GM12872 (cell line): ENCODE measurements at regions not wholly inside any gene's neighbourhood (a gene's known extent, or its start where the extent isn't known, plus 50 kb on each side); places are given as distances from the start of the nearest gene placed in this dataset.

Experiments used
- CTCF ChIP-seq: IDR thresholded peaks from 3 replicates; pipeline ENCODE4 v1.5.1; 2011; ENCODE audit warnings: low read depth, mild to moderate bottlenecking, low read length, moderate library complexity; ENCODE audit not compliant: insufficient read depth

GRCh38 chr6:91198588-91199255 lies 611.9 kb upstream of the MAP3K7 start:
- no peak for TF ChIP-seq CTCF

- no peak for TF ChIP-seq CTCF
Observed at GRCh38 chr6:91196729-91197128, 609.9 kb upstream of the MAP3K7 start.

- no peak for TF ChIP-seq CTCF
Observed at GRCh38 chr6:91193446-91193845, 606.6 kb upstream of the MAP3K7 start.

GRCh38 chr6:91185072-91185471 lies 598.2 kb upstream of the MAP3K7 start:
- TF ChIP-seq CTCF: no peak

GRCh38 chr6:91181416-91181815 lies 594.5 kb upstream of the MAP3K7 start:
- TF ChIP-seq CTCF: no peak

- no peak for TF ChIP-seq CTCF
Observed at GRCh38 chr6:91173651-91174050, 586.8 kb upstream of the MAP3K7 start.

GRCh38 chr6:91173186-91173585 lies 586.3 kb upstream of the MAP3K7 start:
- no peak for TF ChIP-seq CTCF
